ENCODE measurements at regions not wholly inside any gene's neighbourhood (a gene's known extent, or its start where the extent isn't known, plus 50 kb on each side); places are given as distances from the start of the nearest gene placed in this dataset.

DNA sequence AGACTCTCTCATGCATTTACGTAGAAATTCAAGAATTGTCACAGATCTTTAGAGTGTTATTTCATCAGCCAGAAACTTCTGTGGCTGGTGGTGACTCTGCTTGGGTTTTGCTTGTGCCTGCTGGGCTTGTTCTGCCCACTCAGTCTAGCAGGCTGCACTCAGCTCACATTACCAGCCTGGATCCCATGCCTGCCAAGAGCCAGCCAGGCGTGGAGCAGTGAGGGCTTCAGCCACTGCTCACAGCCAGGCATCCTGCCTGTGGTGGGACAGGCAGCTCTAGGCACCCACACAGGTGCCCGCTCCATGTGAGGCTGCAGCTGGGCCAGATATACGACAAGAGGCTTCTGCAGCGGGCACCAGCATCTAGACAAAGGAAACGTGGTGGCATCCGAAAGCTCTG is 1213.3 kb upstream of the RAG2 start:
- Histone ChIP-seq H2AFZ (ENCODE audit: low read depth, low read length, poor library complexity, severe bottlenecking) (no peak overlapping the region), H3K9me2 (ENCODE audit: insufficient read depth) (no peaks in the 10 kb centered on the region), H3K9ac (ENCODE audit: low read length) (no peak overlapping the region), H3K36me3 (ENCODE audit: control insufficient read depth in 1 of 2, insufficient read depth in 2 of 2, low read length in 2 of 2) (no peaks in the 10 kb centered on the region), H3K27ac (ENCODE audit: low read depth, low read length) (no peak overlapping the region), H3K79me2 (ENCODE audit: insufficient read depth, low read length) (no peaks in the 10 kb centered on the region), H3K4me2 (ENCODE audit: low read length) (no peak overlapping the region), H3K9me3 (ENCODE audit: control insufficient read depth in 1 of 2, insufficient read depth in 1 of 2, low read depth in 1 of 2, low read length in 2 of 2) (peaks cover 10 to 18% of the 10 kb centered on the region in 2 experiments; a peak in 2 of 4 replicates), H4K20me1 (ENCODE audit: insufficient read depth) (no peaks in the 10 kb centered on the region), H3K27me3 (ENCODE audit: insufficient read depth, low read length) (no peaks in the 10 kb centered on the region), H3K4me1 (ENCODE audit: control insufficient read depth in 1 of 2, insufficient read depth in 2 of 2, low read length in 2 of 2) (no peaks in the 10 kb centered on the region), H3K4me3 (replicated peaks in 1 of 2; ENCODE audit: low read depth in 1 of 2, low read length in 2 of 2) (no peak overlapping the region)
- intact Hi-C loops (cut with micrococcal nuclease) = no loop called here
- RAD21 ChIA-PET (ENCODE audit: low non-redundant PET in 1 of 2, low total read pairs in 2 of 2, uncharacterized antibody in 2 of 2, unreplicated experiment in 2 of 2) = no interaction called here
- DNase-seq (ENCODE audit: low read depth, low spot score) (no peak), ATAC-seq (no peak)
- CTCF ChIA-PET = no interaction called here
- POLR2A ChIA-PET = no interaction called here
- TF ChIP-seq ATF3 (IDR thresholded peaks at IDR 0.05) = no peak
- no peak for TF ChIP-seq ZNF274 (IDR thresholded peaks at IDR 0.05; ENCODE audit: low read depth, low read length)
- no peak for TF ChIP-seq TCF7L2 (IDR thresholded peaks at IDR 0.05; ENCODE audit: borderline replicate concordance, extremely low read depth, insufficient read depth, insufficient read length)
- no peak for TF ChIP-seq SIN3A (IDR thresholded peaks at IDR 0.05; ENCODE audit: low read depth)
- TF ChIP-seq, protein P1, sequence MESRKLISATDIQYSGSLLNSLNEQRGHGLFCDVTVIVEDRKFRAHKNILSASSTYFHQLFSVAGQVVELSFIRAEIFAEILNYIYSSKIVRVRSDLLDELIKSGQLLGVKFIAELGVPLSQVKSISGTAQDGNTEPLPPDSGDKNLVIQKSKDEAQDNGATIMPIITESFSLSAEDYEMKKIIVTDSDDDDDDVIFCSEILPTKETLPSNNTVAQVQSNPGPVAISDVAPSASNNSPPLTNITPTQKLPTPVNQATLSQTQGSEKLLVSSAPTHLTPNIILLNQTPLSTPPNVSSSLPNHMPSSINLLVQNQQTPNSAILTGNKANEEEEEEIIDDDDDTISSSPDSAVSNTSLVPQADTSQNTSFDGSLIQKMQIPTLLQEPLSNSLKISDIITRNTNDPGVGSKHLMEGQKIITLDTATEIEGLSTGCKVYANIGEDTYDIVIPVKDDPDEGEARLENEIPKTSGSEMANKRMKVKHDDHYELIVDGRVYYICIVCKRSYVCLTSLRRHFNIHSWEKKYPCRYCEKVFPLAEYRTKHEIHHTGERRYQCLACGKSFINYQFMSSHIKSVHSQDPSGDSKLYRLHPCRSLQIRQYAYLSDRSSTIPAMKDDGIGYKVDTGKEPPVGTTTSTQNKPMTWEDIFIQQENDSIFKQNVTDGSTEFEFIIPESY (IDR thresholded peaks at IDR 0.05; ENCODE audit: extremely low read depth, insufficient replicate concordance, low read length) = no peak
- no peak for TF ChIP-seq POLR2A (IDR thresholded peaks at IDR 0.05; ENCODE audit: borderline replicate concordance, extremely low read depth, insufficient read depth, insufficient read length)
- TF ChIP-seq EGR1 (IDR thresholded peaks at IDR 0.05; ENCODE audit: low read depth) = no peak
- TF ChIP-seq SRF (IDR thresholded peaks at IDR 0.05; ENCODE audit: low read depth) = no peak
- no peak for TF ChIP-seq ZFX (IDR thresholded peaks at IDR 0.05)
- no peak for TF ChIP-seq CEBPB (IDR thresholded peaks at IDR 0.05; ENCODE audit: low read depth)
- no peak for TF ChIP-seq JUND (IDR thresholded peaks at IDR 0.05)
- TF ChIP-seq MAX (IDR thresholded peaks at IDR 0.05) = no peak
- TF ChIP-seq RAD21 (IDR thresholded peaks at IDR 0.05; ENCODE audit: low read depth) = no peak
- TF ChIP-seq CBX3 (IDR thresholded peaks at IDR 0.05; ENCODE audit: low read depth) = no peak
- no peak for TF ChIP-seq EZH2phosphoT487 (IDR thresholded peaks at IDR 0.05; ENCODE audit: borderline replicate concordance)
- no peak for TF ChIP-seq YY1 (IDR thresholded peaks at IDR 0.05; ENCODE audit: extremely low read depth, insufficient replicate concordance, low read depth, low read length)
- no peak for TF ChIP-seq EZH2 (IDR thresholded peaks at IDR 0.05)
- no TSS peak for BruUV-seq (replicated peaks)
